ENCODE measurements at regions not wholly inside any gene's neighbourhood (a gene's known extent, or its start where the extent isn't known, plus 50 kb on each side); places are given as distances from the start of the nearest gene placed in this dataset.

- in situ Hi-C loops (cut with HindIII; ENCODE audit: extremely low pct_ligation_motif_present, low pct_unique_long_range_greater_than_20kb) (no loop called here), intact Hi-C loops (cut with micrococcal nuclease; ENCODE audit: unreplicated experiment) (no loop called here)
- Histone ChIP-seq H3K36me3 (replicated peaks in 1 of 2; ENCODE audit: control insufficient read depth in 1 of 2, insufficient read depth in 2 of 2, low read length in 2 of 2) (no peaks in the 10 kb centered on the region), H3K4me1 (ENCODE audit: insufficient read depth, low read length) (no peaks in the 10 kb centered on the region), H3K4me3 (replicated peaks in 1 of 3; ENCODE audit: insufficient read depth in 1 of 3, low read depth in 2 of 3, low read length in 3 of 3) (no peak overlapping the region), H3K9me3 (ENCODE audit: low read length) (peaks cover 35% of the 10 kb centered on the region), H3K79me2 (ENCODE audit: insufficient read depth, low read length) (no peaks in the 10 kb centered on the region), H3K27me3 (ENCODE audit: control insufficient read depth in 1 of 2, insufficient read depth in 2 of 2, low read length in 2 of 2) (no peaks in the 10 kb centered on the region), H3K9ac (ENCODE audit: insufficient read depth, low read depth, low read length) (no peak overlapping the region), H4K20me1 (ENCODE audit: insufficient read depth, low read length) (no peaks in the 10 kb centered on the region), H3K4me2 (ENCODE audit: low read depth, low read length) (no peak overlapping the region), H2AFZ (ENCODE audit: low read length) (no peak overlapping the region), H3K27ac (ENCODE audit: extremely low read length, insufficient read depth, low read length) (no peak overlapping the region)
- CTCF ChIA-PET (ENCODE audit: low intra/inter-chr PET ratio, low total read pairs), result no interaction called here
- ATAC-seq (no peak), FAIRE-seq (no peak), DNase-seq (ENCODE audit: low spot score) (no peak)
- POLR2A ChIA-PET, result no interaction called here
- TF ChIP-seq HOXA5 (CRISPR knock-in tag; IDR thresholded peaks at IDR 0.05) (no peak), ZNF550 (CRISPR knock-in tag; IDR thresholded peaks at IDR 0.05; ENCODE audit: borderline replicate concordance) (no peak), ZNF891 (CRISPR knock-in tag; IDR thresholded peaks at IDR 0.05) (no peak), KDM1A (CRISPR knock-in tag; IDR thresholded peaks at IDR 0.05) (no peak)
- BruUV-seq (replicated peaks), result no TSS peak
- WGBS (ENCODE audit: low lambda C conversion rate), result 0% methylated on average over 2 of the region's 2 CpGs
Measured at GRCh38 chr4:160136021-160136420, 1033.1 kb downstream of the RAPGEF2 start.

GRCh38 chr4:160141206-160141605 is 1038.3 kb downstream of the RAPGEF2 start:
- FAIRE-seq (no peak), ATAC-seq (no peak), DNase-seq (ENCODE audit: low spot score) (no peak)
- H3K4me1 ChIP-seq (ENCODE audit: insufficient read depth, low read length), result no peaks in the 10 kb centered on the region
- H3K9me3 ChIP-seq (ENCODE audit: low read length), result 0 out of 2 replicates have a peak, but pooled peaks cover 1% of the 10 kb centered on the region
- ChIA-PET CTCF (ENCODE audit: low intra/inter-chr PET ratio, low total read pairs) (no interaction called here), POLR2A (no interaction called here)
- H3K4me3 ChIP-seq (replicated peaks in 1 of 3; ENCODE audit: insufficient read depth in 1 of 3, low read depth in 2 of 3, low read length in 3 of 3), result no peak overlapping the region
- H3K27ac ChIP-seq (ENCODE audit: extremely low read length, insufficient read depth, low read length), result no peak overlapping the region
- BruUV-seq (replicated peaks), result no TSS peak
- no peaks in the 10 kb centered on the region for H4K20me1 ChIP-seq (ENCODE audit: insufficient read depth, low read length)
- H3K36me3 ChIP-seq (replicated peaks in 1 of 2; ENCODE audit: control insufficient read depth in 1 of 2, insufficient read depth in 2 of 2, low read length in 2 of 2), result no peaks in the 10 kb centered on the region
- H2AFZ ChIP-seq (ENCODE audit: low read length), result no peak overlapping the region
- intact Hi-C loops (cut with micrococcal nuclease; ENCODE audit: unreplicated experiment) (no loop called here), in situ Hi-C loops (cut with HindIII; ENCODE audit: extremely low pct_ligation_motif_present, low pct_unique_long_range_greater_than_20kb) (no loop called here)
- no peak for TF ChIP-seq KDM6A (CRISPR knock-in tag; IDR thresholded peaks at IDR 0.05; ENCODE audit: low read depth)
- no peak for TF ChIP-seq ZNF788 (CRISPR knock-in tag; IDR thresholded peaks at IDR 0.05; ENCODE audit: borderline replicate concordance)
- no peak for TF ChIP-seq PBX2 (CRISPR knock-in tag; IDR thresholded peaks at IDR 0.05)
- no peak for TF ChIP-seq KMT2B (CRISPR knock-in tag; IDR thresholded peaks at IDR 0.05)
- TF ChIP-seq SP2 (CRISPR knock-in tag; IDR thresholded peaks at IDR 0.05), result no peak
- TF ChIP-seq ZNF615 (CRISPR knock-in tag; IDR thresholded peaks at IDR 0.05; ENCODE audit: borderline replicate concordance), result no peak
- no peak for TF ChIP-seq ZNF740 (CRISPR knock-in tag; IDR thresholded peaks at IDR 0.05)
- TF ChIP-seq PHB2 (IDR thresholded peaks at IDR 0.05; ENCODE audit: partially characterized antibody), result no peak
- TF ChIP-seq ZNF256 (CRISPR knock-in tag; conservative IDR thresholded peaks at IDR 0.05), result no peak
- no peak for TF ChIP-seq ELF1 (CRISPR knock-in tag; IDR thresholded peaks at IDR 0.05)
- TF ChIP-seq NONO (IDR thresholded peaks at IDR 0.05), result no peak
- no peak for TF ChIP-seq NONO (CRISPR knock-in tag; conservative IDR thresholded peaks at IDR 0.05)
- TF ChIP-seq ZBTB44 (CRISPR knock-in tag; IDR thresholded peaks at IDR 0.05), result no peak
- no peak for TF ChIP-seq ZNF232 (CRISPR knock-in tag; IDR thresholded peaks at IDR 0.05; ENCODE audit: borderline replicate concordance)
- H3K4me2 ChIP-seq (ENCODE audit: low read depth, low read length), result no peak overlapping the region
- H3K9ac ChIP-seq (ENCODE audit: insufficient read depth, low read depth, low read length), result no peak overlapping the region
- H3K79me2 ChIP-seq (ENCODE audit: insufficient read depth, low read length), result no peaks in the 10 kb centered on the region
- no peaks in the 10 kb centered on the region for H3K27me3 ChIP-seq (ENCODE audit: control insufficient read depth in 1 of 2, insufficient read depth in 2 of 2, low read length in 2 of 2)
